Mammary epithelial cell (primary cell): ENCODE measurements at regions not wholly inside any gene's neighbourhood (a gene's known extent, or its start where the extent isn't known, plus 50 kb on each side); places are given as distances from the start of the nearest gene placed in this dataset.

Source experiments
- EZH2 ChIP-seq: IDR thresholded peaks from 2 replicates; pipeline ENCODE4 v1.6.1; 2012; ENCODE audit warnings: low read length, inconsistent platforms, borderline replicate concordance
- TF ChIP-seq, protein P1 (sequence below), 2 donors: IDR thresholded peaks in 1 of 2; conservative IDR thresholded peaks in 1 of 2; 2 replicates each; pipeline ENCODE4 v1.5.1; 2011 to 2012; ENCODE audit warnings: inconsistent platforms in 2 of 2, low read length in 2 of 2, mild to moderate bottlenecking in 2 of 2, control low read depth in 1 of 2, low read depth in 1 of 2; ENCODE audit not compliant: insufficient read depth in 1 of 2; ENCODE audit errors: extremely low read depth in 1 of 2

GRCh38 chr12:92338671-92339070, 193.0 kb upstream of the BTG1 start:
- TF ChIP-seq, protein P1, sequence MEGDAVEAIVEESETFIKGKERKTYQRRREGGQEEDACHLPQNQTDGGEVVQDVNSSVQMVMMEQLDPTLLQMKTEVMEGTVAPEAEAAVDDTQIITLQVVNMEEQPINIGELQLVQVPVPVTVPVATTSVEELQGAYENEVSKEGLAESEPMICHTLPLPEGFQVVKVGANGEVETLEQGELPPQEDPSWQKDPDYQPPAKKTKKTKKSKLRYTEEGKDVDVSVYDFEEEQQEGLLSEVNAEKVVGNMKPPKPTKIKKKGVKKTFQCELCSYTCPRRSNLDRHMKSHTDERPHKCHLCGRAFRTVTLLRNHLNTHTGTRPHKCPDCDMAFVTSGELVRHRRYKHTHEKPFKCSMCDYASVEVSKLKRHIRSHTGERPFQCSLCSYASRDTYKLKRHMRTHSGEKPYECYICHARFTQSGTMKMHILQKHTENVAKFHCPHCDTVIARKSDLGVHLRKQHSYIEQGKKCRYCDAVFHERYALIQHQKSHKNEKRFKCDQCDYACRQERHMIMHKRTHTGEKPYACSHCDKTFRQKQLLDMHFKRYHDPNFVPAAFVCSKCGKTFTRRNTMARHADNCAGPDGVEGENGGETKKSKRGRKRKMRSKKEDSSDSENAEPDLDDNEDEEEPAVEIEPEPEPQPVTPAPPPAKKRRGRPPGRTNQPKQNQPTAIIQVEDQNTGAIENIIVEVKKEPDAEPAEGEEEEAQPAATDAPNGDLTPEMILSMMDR (conservative IDR thresholded peaks at IDR 0.05 in 1 of 2, IDR thresholded peaks at IDR 0.05 in 1 of 2; ENCODE audit: extremely low read depth in 1 of 2, insufficient read depth in 1 of 2, low read depth in 1 of 2, low read length in 2 of 2), result no peak
- no peak for TF ChIP-seq EZH2
